GM10266 (cell line): ENCODE measurements at regions not wholly inside any gene's neighbourhood (a gene's known extent, or its start where the extent isn't known, plus 50 kb on each side); places are given as distances from the start of the nearest gene placed in this dataset.

Experiments
- DNase-seq: peaks from one replicate; pipeline ENCODE4 v3.0.0; 2012; ENCODE audit errors: extremely low spot score
- CTCF ChIP-seq: IDR thresholded peaks from 2 replicates; pipeline ENCODE4 v1.5.1; 2012; ENCODE audit warnings: mild to moderate bottlenecking, low read depth; ENCODE audit not compliant: control insufficient read depth, insufficient read depth; ENCODE audit errors: missing control alignments

GRCh38 chr17:69914520-69914919 lies 160.5 kb upstream of the KCNJ16 start:
- TF ChIP-seq CTCF = no peak
- no peak for DNase-seq

- no peak for TF ChIP-seq CTCF
- DNase-seq = no peak
These were observed 158.3 kb upstream of the KCNJ16 start for GRCh38 chr17:69916761-69917160.

GRCh38 chr17:69918164-69918563 lies 156.9 kb upstream of the KCNJ16 start:
- TF ChIP-seq CTCF = no peak
- no peak for DNase-seq

GRCh38 chr17:69919789-69920188 lies 155.2 kb upstream of the KCNJ16 start:
- no peak for DNase-seq
- TF ChIP-seq CTCF = no peak

GRCh38 chr17:69921046-69921445 lies 154.0 kb upstream of the KCNJ16 start:
- TF ChIP-seq CTCF = no peak
- DNase-seq = no peak

GRCh38 chr17:69928611-69929010 lies 146.4 kb upstream of the KCNJ16 start:
- TF ChIP-seq CTCF = no peak
- no peak for DNase-seq

GRCh38 chr17:69936996-69937395 lies 138.0 kb upstream of the KCNJ16 start:
- no peak for DNase-seq
- TF ChIP-seq CTCF = no peak
